SU-DHL-6 (cell line): ENCODE measurements at regions not wholly inside any gene's neighbourhood (a gene's known extent, or its start where the extent isn't known, plus 50 kb on each side); places are given as distances from the start of the nearest gene placed in this dataset.

Experiments used
- EZH2phosphoT487 ChIP-seq: fragments of 200-600 bp; sonication (generic), shearing (Covaris generic); conservative IDR thresholded peaks from 2 replicates; pipeline ENCODE4 v1.6.1; 2018; ENCODE audit warnings: mild to moderate bottlenecking, antibody characterized with exemption, low read length, moderate library complexity, mixed read lengths
- TF ChIP-seq, protein P1 (sequence below): fragments of 200-600 bp; sonication (generic); IDR thresholded peaks from one replicate; pipeline ENCODE4 v1.5.1; 2017; ENCODE audit warnings: antibody characterized with exemption, mild to moderate bottlenecking, low read length, moderate library complexity; ENCODE audit not compliant: insufficient read depth, poor library complexity, severe bottlenecking

DNA sequence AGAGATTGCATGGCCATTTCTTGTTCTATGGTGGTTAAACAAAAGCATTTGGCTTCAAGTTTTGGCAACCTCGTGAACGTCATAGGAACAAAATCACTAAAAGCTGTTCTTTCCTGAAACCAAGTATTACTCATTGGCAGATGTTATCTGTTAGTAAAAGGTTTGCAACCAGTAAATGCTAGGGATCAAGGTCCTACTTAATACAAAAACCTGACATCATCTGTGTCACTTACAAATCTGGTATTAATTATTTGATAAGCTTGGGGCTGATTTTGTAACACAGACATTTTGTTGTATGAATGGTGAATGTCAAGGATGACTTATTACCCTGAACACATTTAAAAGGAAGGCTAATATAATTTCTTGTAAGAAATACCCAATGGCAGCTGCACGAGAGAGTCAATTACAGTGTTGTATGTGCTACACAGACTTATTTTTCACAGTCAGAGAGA, 486.4 kb upstream of the ZNF608 start:
- no peak for TF ChIP-seq EZH2phosphoT487
- TF ChIP-seq, protein P1, sequence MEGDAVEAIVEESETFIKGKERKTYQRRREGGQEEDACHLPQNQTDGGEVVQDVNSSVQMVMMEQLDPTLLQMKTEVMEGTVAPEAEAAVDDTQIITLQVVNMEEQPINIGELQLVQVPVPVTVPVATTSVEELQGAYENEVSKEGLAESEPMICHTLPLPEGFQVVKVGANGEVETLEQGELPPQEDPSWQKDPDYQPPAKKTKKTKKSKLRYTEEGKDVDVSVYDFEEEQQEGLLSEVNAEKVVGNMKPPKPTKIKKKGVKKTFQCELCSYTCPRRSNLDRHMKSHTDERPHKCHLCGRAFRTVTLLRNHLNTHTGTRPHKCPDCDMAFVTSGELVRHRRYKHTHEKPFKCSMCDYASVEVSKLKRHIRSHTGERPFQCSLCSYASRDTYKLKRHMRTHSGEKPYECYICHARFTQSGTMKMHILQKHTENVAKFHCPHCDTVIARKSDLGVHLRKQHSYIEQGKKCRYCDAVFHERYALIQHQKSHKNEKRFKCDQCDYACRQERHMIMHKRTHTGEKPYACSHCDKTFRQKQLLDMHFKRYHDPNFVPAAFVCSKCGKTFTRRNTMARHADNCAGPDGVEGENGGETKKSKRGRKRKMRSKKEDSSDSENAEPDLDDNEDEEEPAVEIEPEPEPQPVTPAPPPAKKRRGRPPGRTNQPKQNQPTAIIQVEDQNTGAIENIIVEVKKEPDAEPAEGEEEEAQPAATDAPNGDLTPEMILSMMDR = no peak
